H1 (cell line): ENCODE measurements at regions not wholly inside any gene's neighbourhood (a gene's known extent, or its start where the extent isn't known, plus 50 kb on each side); places are given as distances from the start of the nearest gene placed in this dataset.

Experiments used
- CTCF ChIA-PET: fragments of 300-600 bp; sonication (Branson Sonifier 250); formaldehyde crosslinking; loops from one replicate; lab custom pipeline; 2021; ENCODE audit not compliant: partially characterized antibody; lab: Charles Lee
- POLR2A ChIA-PET: fragments of 300-600 bp; sonication (Branson Sonifier 250); formaldehyde crosslinking; loops from one replicate; lab custom pipeline; 2021; ENCODE audit warnings: inconsistent platforms; ENCODE audit not compliant: partially characterized antibody; lab: Charles Lee
- DNase-seq, 2 experiments: peaks; one replicate each; pipeline versions ENCODE4 v3.0.0 to v3.0.0-alpha.2; 2010 to 2022; ENCODE audit warnings: low spot score in 2 of 2, low read depth in 1 of 2, mixed read lengths in 1 of 2
- FAIRE-seq: peaks from 2 replicates; lab custom pipeline; 2011; peaks lifted over from hg19 to GRCh38; lab: Jason Lieb, UNC
- H2AFZ ChIP-seq: 2 replicates; pipeline ENCODE4 v1.8.1; 2012; ENCODE audit warnings: low read length, inconsistent platforms
- H2AK5ac ChIP-seq: 2 replicates; pipeline ENCODE4 v1.6.1; 2013; ENCODE audit warnings: low read depth, low read length
- H2BK120ac ChIP-seq: replicated peaks from 2 replicates; pipeline ENCODE3; 2013; ENCODE audit warnings: low read depth, low read length, inconsistent platforms
- H2BK12ac ChIP-seq: 2 replicates; pipeline ENCODE4 v1.6.1; 2013; ENCODE audit warnings: low read depth, low read length
- H2BK15ac ChIP-seq: 2 replicates; pipeline ENCODE4 v1.6.1; 2013; ENCODE audit warnings: low read length
- H2BK20ac ChIP-seq: 2 replicates; pipeline ENCODE4 v1.6.1; 2013; ENCODE audit warnings: low read length
- H2BK5ac ChIP-seq: 2 replicates; pipeline ENCODE4 v1.6.1; 2013; ENCODE audit warnings: low read depth, low read length
- H3K14ac ChIP-seq: 2 replicates; pipeline ENCODE4 v1.6.1; 2013; ENCODE audit warnings: inconsistent platforms; ENCODE audit not compliant: insufficient read length
- H3K18ac ChIP-seq: 2 replicates; pipeline ENCODE4 v1.6.1; 2013; ENCODE audit warnings: low read length; ENCODE audit errors: extremely low read depth
- H3K23ac ChIP-seq: 2 replicates; pipeline ENCODE4 v1.6.1; 2013; ENCODE audit warnings: inconsistent platforms; ENCODE audit not compliant: insufficient read length
- H3K23me2 ChIP-seq: 2 replicates; pipeline ENCODE4 v1.6.1; 2013; ENCODE audit warnings: low read depth, low read length
- H3K27ac ChIP-seq: 2 replicates; pipeline ENCODE4 v1.6.1; 2011; ENCODE audit warnings: low read depth, low read length, inconsistent platforms
- H3K27me3 ChIP-seq, 4 experiments: replicated peaks in 1 of 4; 1 replicate in 1 of 4; 2 replicates in 3 of 4; pipeline versions ENCODE4 v1.6.1 to v1.8.1; 2011 to 2013; ENCODE audit warnings: low read length in 3 of 4, mild to moderate bottlenecking in 3 of 4, inconsistent platforms in 2 of 4, mixed read lengths in 2 of 4, moderate library complexity in 1 of 4; ENCODE audit not compliant: control insufficient read depth in 3 of 4, insufficient read depth in 3 of 4; ENCODE audit errors: extremely low read depth in 1 of 4
- H3K36me3 ChIP-seq, 4 experiments: 2 replicates each; pipeline versions ENCODE4 v1.6.1 to v1.8.1; 2011 to 2013; ENCODE audit warnings: mild to moderate bottlenecking in 4 of 4, low read length in 3 of 4, moderate library complexity in 2 of 4, control low read depth in 1 of 4, inconsistent platforms in 1 of 4; ENCODE audit not compliant: insufficient read depth in 4 of 4, control insufficient read depth in 2 of 4
- H3K4ac ChIP-seq: replicated peaks from 2 replicates; pipeline ENCODE3; 2013; ENCODE audit warnings: low read length, low read depth, mixed read lengths, inconsistent platforms; ENCODE audit not compliant: insufficient read length
- H3K4me1 ChIP-seq, 4 experiments: replicated peaks in 1 of 4; 1 replicate in 1 of 4; 2 replicates in 3 of 4; pipeline versions ENCODE4 v1.6.1 to v1.8.1; 2011 to 2013; ENCODE audit warnings: low read length in 3 of 4, inconsistent platforms in 2 of 4, mixed read lengths in 1 of 4; ENCODE audit not compliant: insufficient read depth in 4 of 4, control insufficient read depth in 3 of 4
- H3K4me2 ChIP-seq, 2 experiments: 2 replicates each; pipeline versions ENCODE4 v1.6.1 to v1.8.1; 2011 to 2013; ENCODE audit warnings: low read depth in 2 of 2, low read length in 2 of 2, control low read depth in 1 of 2, inconsistent platforms in 1 of 2, mild to moderate bottlenecking in 1 of 2; ENCODE audit not compliant: insufficient read depth in 1 of 2
- H3K4me3 ChIP-seq, 4 experiments: fragments of 200-600, 300-600 bp in 1 of 4; sonication (generic), shearing (Covaris generic), sonication (Bioruptor Twin) in 1 of 4; 2 replicates each; pipeline versions ENCODE4 v1.5.1 to v1.8.1; 2011 to 2016; ENCODE audit warnings: low read length in 4 of 4, low read depth in 3 of 4, control low read depth in 2 of 4, inconsistent platforms in 2 of 4, mild to moderate bottlenecking in 2 of 4, mixed read lengths in 1 of 4, moderate library complexity in 1 of 4; ENCODE audit not compliant: insufficient read depth in 2 of 4; ENCODE audit errors: extremely low read depth in 1 of 4
- H3K56ac ChIP-seq: replicated peaks from 2 replicates; pipeline ENCODE3; 2013; ENCODE audit warnings: low read depth, mild to moderate bottlenecking, mixed read lengths, low read length, inconsistent platforms; ENCODE audit not compliant: insufficient read length
- H3K79me1 ChIP-seq: 2 replicates; pipeline ENCODE4 v1.6.1; 2013; ENCODE audit warnings: low read depth, low read length, control low read depth
- H3K79me2 ChIP-seq, 2 experiments: 2 replicates each; pipeline versions ENCODE4 v1.6.1 to v1.8.1; 2012 to 2013; ENCODE audit warnings: low read length in 2 of 2, mild to moderate bottlenecking in 2 of 2, inconsistent platforms in 1 of 2; ENCODE audit not compliant: insufficient read depth in 2 of 2, control insufficient read depth in 1 of 2
- H3K9ac ChIP-seq, 4 experiments: replicated peaks in 1 of 4; 1 replicate in 1 of 4; 2 replicates in 3 of 4; pipeline versions ENCODE4 v1.6.1 to v1.8.1; 2011 to 2013; ENCODE audit warnings: low read depth in 3 of 4, low read length in 3 of 4, control low read depth in 2 of 4, mild to moderate bottlenecking in 2 of 4, moderate library complexity in 2 of 4, inconsistent platforms in 1 of 4; ENCODE audit errors: extremely low read depth in 1 of 4
- H3K9me3 ChIP-seq, 2 experiments: 2 replicates each; pipeline versions ENCODE4 v1.6.1 to v1.8.1; 2012 to 2013; ENCODE audit warnings: mild to moderate bottlenecking in 2 of 2, moderate library complexity in 2 of 2, control low read depth in 1 of 2, inconsistent platforms in 1 of 2, low read depth in 1 of 2, low read length in 1 of 2, mixed read lengths in 1 of 2; ENCODE audit not compliant: insufficient read depth in 2 of 2
- H4K20me1 ChIP-seq, 2 experiments: replicated peaks in 1 of 2; 2 replicates each; pipeline versions ENCODE3 to v1.8.1; 2011 to 2013; ENCODE audit warnings: inconsistent platforms in 2 of 2, low read length in 2 of 2, mild to moderate bottlenecking in 1 of 2; ENCODE audit not compliant: insufficient read depth in 2 of 2, control insufficient read depth in 1 of 2
- H4K5ac ChIP-seq: 2 replicates; pipeline ENCODE4 v1.6.1; 2013; ENCODE audit warnings: low read length, low read depth, mixed read lengths, inconsistent platforms; ENCODE audit not compliant: insufficient read length
- H4K8ac ChIP-seq: 2 replicates; pipeline ENCODE4 v1.8.0; 2013; ENCODE audit warnings: mild to moderate bottlenecking, moderate library complexity, low read length, inconsistent platforms; ENCODE audit not compliant: insufficient read depth; ENCODE audit errors: extremely low read depth
- H4K91ac ChIP-seq: replicated peaks from 2 replicates; pipeline ENCODE3; 2013; ENCODE audit warnings: low read length, mixed read lengths, inconsistent platforms; ENCODE audit not compliant: insufficient read length
- EZH2 ChIP-seq: fragments of 200-600 bp; sonication (generic); IDR thresholded peaks from 2 replicates; pipeline ENCODE4 v1.7.1; 2012; ENCODE audit warnings: low read depth, mild to moderate bottlenecking, moderate library complexity, low read length, inconsistent platforms; ENCODE audit not compliant: severe bottlenecking
- HDAC2 ChIP-seq, 2 experiments: fragments of 300-600 bp in 1 of 2; sonication (generic) in 1 of 2; IDR thresholded peaks; 2 replicates each; pipeline ENCODE4 v1.6.1; 2011 to 2012; ENCODE audit warnings: low read depth in 2 of 2, low read length in 2 of 2, mild to moderate bottlenecking in 2 of 2, moderate library complexity in 2 of 2, borderline replicate concordance in 1 of 2, inconsistent platforms in 1 of 2
- JUND ChIP-seq: IDR thresholded peaks from 2 replicates; pipeline ENCODE4 v1.6.1; 2011; ENCODE audit warnings: mild to moderate bottlenecking, improper control_type of control experiment, low read length
- RBBP5 ChIP-seq: IDR thresholded peaks from 2 replicates; pipeline ENCODE4 v1.7.1; 2012; ENCODE audit warnings: low read depth, mild to moderate bottlenecking, inconsistent platforms, low read length, moderate library complexity, borderline replicate concordance
- RFX5 ChIP-seq: IDR thresholded peaks from 2 replicates; pipeline ENCODE4 v1.6.1; 2011; ENCODE audit warnings: low read depth, low read length, improper control_type of control experiment, borderline replicate concordance
- TAF7 ChIP-seq: optimal IDR thresholded peaks from 2 replicates; pipeline ENCODE3; 2011; ENCODE audit warnings: low read depth, mild to moderate bottlenecking, inconsistent platforms, low read length, moderate library complexity, borderline replicate concordance
- TCF12 ChIP-seq: IDR thresholded peaks from 2 replicates; pipeline ENCODE4 v1.6.1; 2011; ENCODE audit warnings: low read depth, mild to moderate bottlenecking, low read length
- WGBS, 2 experiments: shearing (Covaris generic) in 1 of 2; methylation state at CpG; one replicate each; pipeline versions ENCODE4 v1.1.6 to v1.1.7; 2013 to 2015; ENCODE audit warnings: low lambda C conversion rate in 2 of 2, mixed read lengths in 2 of 2, inconsistent platforms in 1 of 2, low coverage in 1 of 2, missing lambda C conversion rate in 1 of 2; ENCODE audit not compliant: insufficient replicate concordance in 2 of 2, insufficient coverage in 1 of 2, insufficient read length in 1 of 2; ENCODE audit errors: extremely low coverage in 1 of 2, missing lambda C conversion rate in 1 of 2; 5-methylcytosine and 5-hydroxymethylcytosine counted together
- TF ChIP-seq, protein P1 (sequence below): IDR thresholded peaks from 2 replicates; pipeline ENCODE4 v1.6.1; 2012; ENCODE audit warnings: inconsistent platforms

DNA sequence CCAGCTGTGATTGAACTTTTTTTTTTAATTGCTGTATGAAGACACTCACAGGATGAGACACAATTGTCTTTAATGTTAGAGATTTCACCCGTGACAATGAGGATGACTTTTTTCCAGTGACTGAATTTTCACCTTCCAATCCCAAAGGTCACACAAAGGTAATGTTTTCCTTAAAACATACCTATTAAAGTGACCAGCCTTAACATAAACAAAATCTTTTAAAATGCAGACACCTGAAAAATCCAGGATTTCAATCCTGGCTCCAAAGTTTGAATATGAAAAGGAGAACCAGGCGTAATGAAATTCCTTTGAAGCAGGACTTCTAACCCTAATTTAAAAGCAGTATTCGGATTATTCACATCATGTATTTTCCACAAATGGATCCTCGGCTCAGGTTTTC is 647.7 kb downstream of the GATA3 start:
- TF ChIP-seq, protein P1, sequence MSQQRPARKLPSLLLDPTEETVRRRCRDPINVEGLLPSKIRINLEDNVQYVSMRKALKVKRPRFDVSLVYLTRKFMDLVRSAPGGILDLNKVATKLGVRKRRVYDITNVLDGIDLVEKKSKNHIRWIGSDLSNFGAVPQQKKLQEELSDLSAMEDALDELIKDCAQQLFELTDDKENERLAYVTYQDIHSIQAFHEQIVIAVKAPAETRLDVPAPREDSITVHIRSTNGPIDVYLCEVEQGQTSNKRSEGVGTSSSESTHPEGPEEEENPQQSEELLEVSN, result no peak
- TF ChIP-seq EZH2, result no peak
- TF ChIP-seq RBBP5, result no peak
- no peak for TF ChIP-seq TAF7
- no peak for TF ChIP-seq RFX5
- no peak for TF ChIP-seq JUND
- no peak for TF ChIP-seq TCF12
- TF ChIP-seq HDAC2 (IDR thresholded peaks at IDR 0.05; ENCODE audit: borderline replicate concordance in 1 of 2, low read depth in 2 of 2, low read length in 2 of 2), result no peak
- TF ChIP-seq, all 59 proteins: peak for 0
- no peak overlapping the region for H2BK5ac ChIP-seq
- no peak overlapping the region for H4K5ac ChIP-seq
- H2BK12ac ChIP-seq, result no peak overlapping the region
- no peaks in the 10 kb centered on the region for H3K36me3 ChIP-seq
- H3K9me3 ChIP-seq, result no peaks in the 10 kb centered on the region
- H3K79me2 ChIP-seq, result no peaks in the 10 kb centered on the region
- H4K91ac ChIP-seq, result no peak overlapping the region
- FAIRE-seq, result no peak
- no peaks in the 10 kb centered on the region for H3K79me1 ChIP-seq
- H2BK15ac ChIP-seq, result no peak overlapping the region
- no peak overlapping the region for H2AK5ac ChIP-seq
- DNase-seq, result no peak
- H2BK20ac ChIP-seq, result no peak overlapping the region
- no peak overlapping the region for H3K9ac ChIP-seq
- no peaks in the 10 kb centered on the region for H4K20me1 ChIP-seq
- no peak overlapping the region for H3K23ac ChIP-seq
- no peak overlapping the region for H3K56ac ChIP-seq
- H3K4me3 ChIP-seq, result no peak overlapping the region
- H3K18ac ChIP-seq, result no peak overlapping the region
- H3K4me2 ChIP-seq, result no peak overlapping the region
- no peak overlapping the region for H3K4ac ChIP-seq
- no peak overlapping the region for H2BK120ac ChIP-seq
- H3K4me1 ChIP-seq, result peaks cover 0 to 5% (median 0%) of the 10 kb centered on the region in 4 experiments; a peak in 1 of 7 replicates
- H4K8ac ChIP-seq, result no peak overlapping the region
- no peak overlapping the region for H2AFZ ChIP-seq
- POLR2A ChIA-PET, result no interaction called here
- H3K27ac ChIP-seq, result no peak overlapping the region
- CTCF ChIA-PET, result no interaction called here
- H3K14ac ChIP-seq, result no peak overlapping the region
- H3K23me2 ChIP-seq, result no peaks in the 10 kb centered on the region
- WGBS, 2 experiments, result 45% methylated on average over 4 of the region's 4 CpGs; no CpG with 5 or more reads in 1 of the 2 experiments
- H3K27me3 ChIP-seq, result peaks cover 0 to 2% (median 0%) of the 10 kb centered on the region in 4 experiments; a peak in 1 of 7 replicates
